Astrocyte of the cerebellum (primary cell): ENCODE measurements at regions not wholly inside any gene's neighbourhood (a gene's known extent, or its start where the extent isn't known, plus 50 kb on each side); places are given as distances from the start of the nearest gene placed in this dataset.

ENCODE experiments used
- DNase-seq: peaks from one replicate; pipeline ENCODE4 v3.0.0-alpha.2; 2011; ENCODE audit warnings: low read depth
- H3K4me3 ChIP-seq: 2 replicates; pipeline ENCODE4 v1.5.1; 2011; ENCODE audit warnings: mild to moderate bottlenecking, low read depth, low read length, moderate library complexity
- CTCF ChIP-seq: IDR thresholded peaks from 2 replicates; pipeline ENCODE4 v1.5.1; 2012; ENCODE audit warnings: low read length, low read depth, moderate library complexity, mild to moderate bottlenecking; ENCODE audit errors: missing control alignments
- in situ Hi-C: cut with HindIII; loops from 2 replicates; pipeline ENCODE4 v1.10.0; 2017; ENCODE audit warnings: low sequenced_read_pairs

DNA sequence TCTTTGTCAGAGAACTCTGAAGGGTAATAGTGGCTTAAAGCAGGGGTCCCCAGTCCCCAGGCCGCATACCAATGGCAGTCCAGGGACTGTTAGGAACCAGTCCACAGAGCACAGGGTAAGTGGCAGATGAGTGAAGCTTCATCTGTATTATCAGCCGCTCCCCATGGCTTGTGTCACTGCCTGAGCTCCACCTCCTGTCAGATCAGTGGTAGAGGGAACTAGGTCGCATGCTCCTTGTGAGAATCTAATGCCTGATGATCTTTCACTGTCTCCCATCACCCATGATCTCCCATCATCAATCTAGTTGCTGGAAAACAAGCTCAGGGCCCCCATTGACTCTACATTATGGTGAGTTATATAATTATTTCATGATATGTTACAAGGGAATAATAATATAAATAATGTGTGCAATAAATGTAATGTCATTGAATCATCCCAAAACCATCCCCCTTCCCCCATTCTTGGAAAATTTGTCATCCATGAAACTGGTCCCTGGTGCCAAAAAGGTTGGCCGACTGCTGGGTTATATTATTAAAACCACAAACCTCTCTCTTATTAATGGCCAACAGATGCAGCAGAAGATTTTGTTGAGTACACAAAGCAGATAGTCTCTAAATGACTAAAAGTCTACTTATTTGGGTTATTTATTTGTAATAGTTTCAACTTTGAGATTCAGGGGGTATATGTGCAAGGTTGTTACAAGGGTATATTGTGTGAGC, 782.7 kb downstream of the CDH11 start:
- H3K4me3 ChIP-seq, result no peak overlapping the region
- in situ Hi-C loops, result loop anchor here (5.0 kb wide), 1 partner anchor 38 kb away; no protein-coding TSS in a partner anchor
- no peak for TF ChIP-seq CTCF
- DNase-seq, result peak; percentile 20

- DNase-seq, result no peak
- no peak overlapping the region for H3K4me3 ChIP-seq
- in situ Hi-C loops, result no loop called here
- no peak for TF ChIP-seq CTCF
These were observed 800.0 kb downstream of the CDH11 start for GRCh38 chr16:64321881-64322280.

- no peak for TF ChIP-seq CTCF
- no peak overlapping the region for H3K4me3 ChIP-seq
- no peak for DNase-seq
- in situ Hi-C loops, result no loop called here
These were observed 800.8 kb downstream of the CDH11 start for GRCh38 chr16:64321066-64321465.

GRCh38 chr16:64317601-64318000, 804.3 kb downstream of the CDH11 start:
- in situ Hi-C loops, result no loop called here
- H3K4me3 ChIP-seq, result no peak overlapping the region
- no peak for TF ChIP-seq CTCF
- DNase-seq, result no peak

DNA sequence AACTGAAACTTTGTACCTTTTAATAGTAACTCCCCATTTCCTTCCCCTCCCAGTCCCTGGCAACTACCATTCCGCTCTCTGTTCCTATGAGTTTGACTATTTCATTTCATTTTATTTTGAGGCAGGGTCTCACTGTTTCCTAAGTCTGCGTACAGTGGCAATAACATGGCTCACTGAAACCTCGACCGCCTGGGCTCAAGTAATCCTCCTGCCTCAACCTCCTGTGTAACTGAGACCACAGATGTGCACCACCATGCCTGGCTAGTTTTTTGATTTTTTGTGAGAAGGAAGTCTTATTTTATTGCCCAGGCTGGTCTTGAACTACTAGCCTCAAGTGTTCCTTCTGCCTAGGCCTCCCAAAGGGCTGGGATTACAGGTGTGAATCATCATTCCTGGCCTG, 808.1 kb downstream of the CDH11 start:
- no peak for DNase-seq
- no peak overlapping the region for H3K4me3 ChIP-seq
- in situ Hi-C loops, result no loop called here
- TF ChIP-seq CTCF, result no peak

GRCh38 chr16:64312980-64313379, 808.9 kb downstream of the CDH11 start:
- DNase-seq, result no peak
- no peak overlapping the region for H3K4me3 ChIP-seq
- TF ChIP-seq CTCF, result no peak
- in situ Hi-C loops, result no loop called here
